PC-3 (cell line): ENCODE measurements at regions not wholly inside any gene's neighbourhood (a gene's known extent, or its start where the extent isn't known, plus 50 kb on each side); places are given as distances from the start of the nearest gene placed in this dataset.

Experiments
- ATAC-seq: fragments of 200-7000 bp; cut with Tn5 transposase; 2 replicates; pipeline ENCODE4 v1.9.1; 2020; ENCODE audit warnings: mild to moderate bottlenecking, moderate library complexity
- BruUV-seq: library from RNA; stranded (reverse); fragments of 400-500 nt; replicated peaks from 2 replicates; lab custom pipeline; 2021; lab: Mats Ljungman, UMichigan
- CTCF ChIA-PET: fragments of 300-600 bp; sonication (Branson Sonifier 250); formaldehyde crosslinking; loops from one replicate; lab custom pipeline; 2022; ENCODE audit warnings: antibody characterized with exemption; lab: Charles Lee
- POLR2A ChIA-PET: fragments of 300-600 bp; sonication (Branson Sonifier 250); formaldehyde crosslinking; loops from one replicate; lab custom pipeline; 2022; ENCODE audit warnings: antibody characterized with exemption; ENCODE audit not compliant: unreplicated experiment; lab: Charles Lee
- DNase-seq: peaks from one replicate; pipeline ENCODE4 v3.0.0-alpha.2; 2015
- H2AFZ ChIP-seq: fragments of 300-600 bp; sonication (generic); 2 replicates; pipeline ENCODE4 v1.6.0; 2016; ENCODE audit warnings: antibody characterized with exemption, low read length
- H3F3A ChIP-seq: fragments of 300-600 bp; sonication (generic); one replicate; pipeline ENCODE4 v1.6.0; 2017; ENCODE audit warnings: antibody characterized with exemption, low read length, control low read depth, mild to moderate bottlenecking; ENCODE audit not compliant: unreplicated experiment
- H3K27ac ChIP-seq: fragments of 300-600 bp; sonication (generic); 2 replicates; pipeline ENCODE4 v1.5.1; 2016; ENCODE audit warnings: mild to moderate bottlenecking, low read length
- H3K27me3 ChIP-seq: fragments of 300-600 bp; sonication (generic); 2 replicates; pipeline ENCODE4 v1.6.1; 2016; ENCODE audit warnings: low read length, mixed read lengths
- H3K36me3 ChIP-seq: fragments of 300-600 bp; sonication (generic); 2 replicates; pipeline ENCODE4 v1.6.1; 2016; ENCODE audit warnings: low read depth, mixed run types, low read length, mixed read lengths
- H3K4me1 ChIP-seq: fragments of 300-600 bp; sonication (generic); 2 replicates; pipeline ENCODE4 v1.5.1; 2016; ENCODE audit warnings: low read length; ENCODE audit not compliant: insufficient read depth
- H3K4me2 ChIP-seq: fragments of 300-600 bp; sonication (generic); 2 replicates; pipeline ENCODE4 v1.6.0; 2016; ENCODE audit warnings: low read length
- H3K4me3 ChIP-seq: fragments of 300-600 bp; sonication (generic); 2 replicates; pipeline ENCODE4 v1.5.1; 2016; ENCODE audit warnings: mild to moderate bottlenecking, low read length, mixed read lengths
- H3K79me2 ChIP-seq: fragments of 300-600 bp; sonication (generic); 2 replicates; pipeline ENCODE4 v1.6.1; 2017; ENCODE audit warnings: low read length, mixed read lengths
- H3K9ac ChIP-seq: fragments of 300-600 bp; sonication (generic); 2 replicates; pipeline ENCODE4 v1.6.0; 2016; ENCODE audit warnings: mild to moderate bottlenecking, low read length
- H3K9me2 ChIP-seq: fragments of 300-600 bp; sonication (generic); replicated peaks from 2 replicates; pipeline ENCODE4 v1.6.1; 2016; ENCODE audit warnings: mixed run types, low read length, mixed read lengths
- H3K9me3 ChIP-seq: fragments of 300-600 bp; sonication (generic); 2 replicates; pipeline ENCODE4 v1.6.1; 2016; ENCODE audit warnings: low read length, mixed read lengths
- H4K20me1 ChIP-seq: fragments of 300-600 bp; sonication (generic); 2 replicates; pipeline ENCODE4 v1.6.1; 2016; ENCODE audit warnings: low read length, mixed read lengths
- EZH2 ChIP-seq: fragments of 300-600 bp; sonication (generic); IDR thresholded peaks from one replicate; pipeline ENCODE4 v1.6.1; 2017; ENCODE audit warnings: antibody characterized with exemption, mild to moderate bottlenecking, low read length; ENCODE audit not compliant: unreplicated experiment
- EZH2phosphoT487 ChIP-seq: fragments of 300-600 bp; sonication (generic); IDR thresholded peaks from 2 replicates; pipeline ENCODE4 v1.6.1; 2018; ENCODE audit warnings: mild to moderate bottlenecking, antibody characterized with exemption, low read length, borderline replicate concordance
- intact Hi-C: fragments of 100-400 bp; cut with micrococcal nuclease; formaldehyde crosslinking; loops from 2 replicates; pipeline ENCODE4 v1.9.0; 2023
- TF ChIP-seq, protein P1 (sequence below): fragments of 300-600 bp; sonication (generic); conservative IDR thresholded peaks from 2 replicates; pipeline ENCODE4 v1.5.1; 2017; ENCODE audit warnings: antibody characterized with exemption, low read depth, mild to moderate bottlenecking, low read length

DNA sequence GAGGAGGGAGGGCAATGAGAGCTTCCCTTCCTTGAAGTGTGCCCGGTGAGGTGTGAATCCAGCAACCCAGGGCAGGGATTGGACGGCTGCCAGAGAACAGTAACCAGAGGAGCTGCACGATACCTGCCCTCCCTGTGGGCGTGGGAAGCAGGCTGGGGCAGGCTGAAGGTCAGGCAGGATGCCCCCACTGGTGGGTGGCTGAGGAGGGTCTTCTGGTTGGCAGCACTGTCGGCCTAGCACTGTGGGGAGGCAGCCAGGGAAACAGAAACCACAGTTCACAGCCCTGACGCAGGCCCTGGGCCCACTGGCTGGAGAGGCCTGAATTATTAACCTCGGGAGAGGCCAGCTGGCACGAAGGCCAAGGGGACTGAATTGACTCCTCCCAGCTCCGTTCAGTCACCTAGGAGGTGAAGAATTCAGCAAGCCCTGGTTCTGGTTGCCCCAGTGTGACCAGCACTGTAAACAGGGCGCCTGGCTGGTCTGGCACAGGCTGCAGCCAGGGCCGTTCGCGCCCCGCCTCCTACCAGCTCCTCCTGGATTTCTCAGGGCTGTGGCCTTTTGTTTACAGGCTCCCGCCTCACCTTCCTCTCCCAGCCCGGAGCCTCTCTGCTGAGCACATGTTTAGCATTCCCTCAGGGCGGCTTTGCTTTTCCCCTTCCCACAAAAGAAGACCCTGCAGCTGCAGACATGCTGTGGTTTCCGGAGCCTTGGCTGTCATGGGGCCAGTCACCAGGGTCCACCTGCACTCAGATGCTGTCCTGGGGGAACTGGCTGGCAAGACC is 97.8 kb downstream of the B3GNT2 start:
- TF ChIP-seq EZH2phosphoT487 (no peak), EZH2 (no peak)
- TF ChIP-seq, protein P1, sequence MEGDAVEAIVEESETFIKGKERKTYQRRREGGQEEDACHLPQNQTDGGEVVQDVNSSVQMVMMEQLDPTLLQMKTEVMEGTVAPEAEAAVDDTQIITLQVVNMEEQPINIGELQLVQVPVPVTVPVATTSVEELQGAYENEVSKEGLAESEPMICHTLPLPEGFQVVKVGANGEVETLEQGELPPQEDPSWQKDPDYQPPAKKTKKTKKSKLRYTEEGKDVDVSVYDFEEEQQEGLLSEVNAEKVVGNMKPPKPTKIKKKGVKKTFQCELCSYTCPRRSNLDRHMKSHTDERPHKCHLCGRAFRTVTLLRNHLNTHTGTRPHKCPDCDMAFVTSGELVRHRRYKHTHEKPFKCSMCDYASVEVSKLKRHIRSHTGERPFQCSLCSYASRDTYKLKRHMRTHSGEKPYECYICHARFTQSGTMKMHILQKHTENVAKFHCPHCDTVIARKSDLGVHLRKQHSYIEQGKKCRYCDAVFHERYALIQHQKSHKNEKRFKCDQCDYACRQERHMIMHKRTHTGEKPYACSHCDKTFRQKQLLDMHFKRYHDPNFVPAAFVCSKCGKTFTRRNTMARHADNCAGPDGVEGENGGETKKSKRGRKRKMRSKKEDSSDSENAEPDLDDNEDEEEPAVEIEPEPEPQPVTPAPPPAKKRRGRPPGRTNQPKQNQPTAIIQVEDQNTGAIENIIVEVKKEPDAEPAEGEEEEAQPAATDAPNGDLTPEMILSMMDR: no peak
- H2AFZ ChIP-seq: peak overlapping the region; percentile 66

GRCh38 chr2:62293151-62293489 is 97.2 kb downstream of the B3GNT2 start:
- no peak overlapping the region for H3K9ac ChIP-seq
- no peak overlapping the region for H3K4me3 ChIP-seq
- intact Hi-C loops: no loop called here
- BruUV-seq: no TSS peak
- H3K4me1 ChIP-seq: peaks cover 21% of the 10 kb centered on the region
- no peak overlapping the region for H2AFZ ChIP-seq
- peak overlapping the region; percentile 43 for H3K4me2 ChIP-seq
- H3K27me3 ChIP-seq: no peaks in the 10 kb centered on the region
- ATAC-seq (no peak), DNase-seq (no peak)
- H3K9me2 ChIP-seq: no peaks in the 10 kb centered on the region
- no peaks in the 10 kb centered on the region for H3F3A ChIP-seq
- CTCF ChIA-PET: no interaction called here
- TF ChIP-seq, protein P1: no peak
- TF ChIP-seq EZH2phosphoT487: no peak
- TF ChIP-seq EZH2: no peak
- no peaks in the 10 kb centered on the region for H3K79me2 ChIP-seq
- H4K20me1 ChIP-seq: no peaks in the 10 kb centered on the region
- H3K27ac ChIP-seq: peak overlapping the region; percentile 43
- no peaks in the 10 kb centered on the region for H3K9me3 ChIP-seq
- POLR2A ChIA-PET: no interaction called here
- H3K36me3 ChIP-seq: no peaks in the 10 kb centered on the region

More for the DNA sequence above, 97.8 kb downstream of the B3GNT2 start:
- Histone ChIP-seq H3K79me2 (no peaks in the 10 kb centered on the region), H3K36me3 (no peaks in the 10 kb centered on the region), H3K9me3 (no peaks in the 10 kb centered on the region), H3K4me2 (peak overlapping the region; percentile 43), H3K4me1 (peaks cover 15% of the 10 kb centered on the region), H3K9ac (peak overlapping the region; percentile 36; the same call in 1 of the 2 replicates), H3K27me3 (no peaks in the 10 kb centered on the region), H3K27ac (peak overlapping the region; percentile 43), H3K4me3 (peak overlapping the region; percentile 8; the same call in 1 of the 2 replicates), H4K20me1 (no peaks in the 10 kb centered on the region), H3F3A (no peaks in the 10 kb centered on the region), H3K9me2 (no peaks in the 10 kb centered on the region)
- peak; percentile 82 for ATAC-seq
- peak; percentile 65 for DNase-seq
- intact Hi-C loops: no loop called here
- no TSS peak for BruUV-seq
- ChIA-PET CTCF (no interaction called here), POLR2A (no interaction called here)

GRCh38 chr2:62292190-62292589 is 96.3 kb downstream of the B3GNT2 start:
- CTCF ChIA-PET: no interaction called here
- no peak overlapping the region for H3K27ac ChIP-seq
- no peak overlapping the region for H3K4me2 ChIP-seq
- TF ChIP-seq EZH2phosphoT487 (no peak), EZH2 (no peak)
- TF ChIP-seq, protein P1: no peak
- BruUV-seq: no TSS peak
- no peaks in the 10 kb centered on the region for H3K36me3 ChIP-seq
- POLR2A ChIA-PET: no interaction called here
- ATAC-seq (no peak), DNase-seq (no peak)
- no peaks in the 10 kb centered on the region for H3K79me2 ChIP-seq
- H3F3A ChIP-seq: no peaks in the 10 kb centered on the region
- H3K9me3 ChIP-seq: no peaks in the 10 kb centered on the region
- no peaks in the 10 kb centered on the region for H3K27me3 ChIP-seq
- H4K20me1 ChIP-seq: no peaks in the 10 kb centered on the region
- no peak overlapping the region for H3K4me3 ChIP-seq
- intact Hi-C loops: no loop called here
- H2AFZ ChIP-seq: no peak overlapping the region
- no peak overlapping the region for H3K9ac ChIP-seq
- no peaks in the 10 kb centered on the region for H3K9me2 ChIP-seq
- H3K4me1 ChIP-seq: peaks cover 29% of the 10 kb centered on the region
